ENCODE measurements at regions not wholly inside any gene's neighbourhood (a gene's known extent, or its start where the extent isn't known, plus 50 kb on each side); places are given as distances from the start of the nearest gene placed in this dataset.

- Mint-ChIP-seq H3K4me1 (ENCODE audit: unreplicated experiment) (peaks cover 8% of the 10 kb centered on the region), H3K4me3 (no peak overlapping the region), H3K9me3 (no peaks in the 10 kb centered on the region), H3K27ac (no peak overlapping the region), H3K27me3 (no peaks in the 10 kb centered on the region), H3K36me3 (no peaks in the 10 kb centered on the region)
- TF ChIP-seq CTCF (conservative IDR thresholded peaks at IDR 0.05), result peak; percentile 77
- no peak for DNase-seq (ENCODE audit: extremely low spot score, unreplicated experiment)
These were observed 313.5 kb downstream of the PRDM9 start for GRCh38 chr5:23820765-23821471.

GRCh38 chr5:23823521-23823920 lies 316.1 kb downstream of the PRDM9 start:
- Mint-ChIP-seq H3K4me1 (ENCODE audit: unreplicated experiment) (peaks cover 3% of the 10 kb centered on the region), H3K9me3 (no peaks in the 10 kb centered on the region), H3K36me3 (no peaks in the 10 kb centered on the region), H3K4me3 (no peak overlapping the region), H3K27me3 (no peaks in the 10 kb centered on the region), H3K27ac (no peak overlapping the region)
- DNase-seq (ENCODE audit: extremely low spot score, unreplicated experiment), result no peak
- TF ChIP-seq CTCF (conservative IDR thresholded peaks at IDR 0.05), result no peak

- H3K27ac Mint-ChIP-seq, result no peak overlapping the region
- no peaks in the 10 kb centered on the region for H3K27me3 Mint-ChIP-seq
- no peaks in the 10 kb centered on the region for H3K36me3 Mint-ChIP-seq
- H3K9me3 Mint-ChIP-seq, result no peaks in the 10 kb centered on the region
- H3K4me3 Mint-ChIP-seq, result no peak overlapping the region
- peaks cover 3% of the 10 kb centered on the region for H3K4me1 Mint-ChIP-seq (ENCODE audit: unreplicated experiment)
- TF ChIP-seq CTCF (conservative IDR thresholded peaks at IDR 0.05), result no peak
- no peak for DNase-seq (ENCODE audit: extremely low spot score, unreplicated experiment)
These were observed 317.8 kb downstream of the PRDM9 start for GRCh38 chr5:23825196-23825595.

- no peak overlapping the region for H3K4me3 Mint-ChIP-seq
- TF ChIP-seq CTCF (conservative IDR thresholded peaks at IDR 0.05), result peak; percentile 48
- H3K4me1 Mint-ChIP-seq (ENCODE audit: unreplicated experiment), result no peaks in the 10 kb centered on the region
- H3K27ac Mint-ChIP-seq, result no peak overlapping the region
- H3K9me3 Mint-ChIP-seq, result no peaks in the 10 kb centered on the region
- DNase-seq (ENCODE audit: extremely low spot score, unreplicated experiment), result no peak
- H3K36me3 Mint-ChIP-seq, result no peaks in the 10 kb centered on the region
- H3K27me3 Mint-ChIP-seq, result no peaks in the 10 kb centered on the region
These were observed 332.7 kb downstream of the PRDM9 start for GRCh38 chr5:23840083-23840482.

GRCh38 chr5:23864786-23865185 lies 357.4 kb downstream of the PRDM9 start:
- Mint-ChIP-seq H3K9me3 (no peaks in the 10 kb centered on the region), H3K36me3 (no peaks in the 10 kb centered on the region), H3K4me3 (no peak overlapping the region), H3K27ac (no peak overlapping the region), H3K27me3 (no peaks in the 10 kb centered on the region), H3K4me1 (ENCODE audit: unreplicated experiment) (peaks cover 8% of the 10 kb centered on the region)
- TF ChIP-seq CTCF (conservative IDR thresholded peaks at IDR 0.05), result no peak
- DNase-seq (ENCODE audit: extremely low spot score, unreplicated experiment), result no peak

All from type B pancreatic cell (in vitro differentiated cells).